ENCODE measurements at regions not wholly inside any gene's neighbourhood (a gene's known extent, or its start where the extent isn't known, plus 50 kb on each side); places are given as distances from the start of the nearest gene placed in this dataset.

DNA sequence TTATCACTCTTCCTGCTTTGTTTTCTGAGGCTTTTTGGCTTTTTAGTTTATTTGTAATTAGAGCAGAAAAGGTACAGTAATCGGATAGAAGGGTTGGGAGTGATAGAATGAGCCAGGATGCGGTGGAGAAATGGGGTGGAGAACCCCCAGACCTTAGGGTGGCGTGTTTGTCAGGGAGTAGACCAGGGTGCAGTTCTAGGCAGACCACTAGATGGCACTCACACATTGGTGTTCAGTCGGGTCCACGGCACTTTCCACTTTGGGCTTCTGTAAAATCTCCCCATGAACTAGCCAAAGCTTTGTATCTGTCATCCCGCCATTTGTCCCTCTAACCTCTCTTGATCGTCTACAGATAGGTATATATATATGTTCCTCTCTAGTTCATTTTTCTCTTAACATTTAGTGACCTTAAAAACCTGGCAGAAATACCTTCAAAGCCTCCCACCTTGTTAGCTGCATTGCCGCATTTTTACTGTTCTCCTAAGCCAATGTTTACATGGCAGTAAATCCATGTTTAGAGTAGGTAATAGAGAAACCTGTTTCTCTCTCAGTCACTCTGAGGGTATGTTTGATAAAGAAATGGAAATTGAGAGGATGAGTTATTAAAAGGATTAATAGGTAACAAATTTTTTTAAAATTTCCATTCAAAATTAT is 154.9 kb downstream of the TM9SF2 start:
- H3K27ac ChIP-seq: 0 out of 2 replicates have a peak overlapping the region, but pooled peaks have one; percentile 13
- TF ChIP-seq CTCF (conservative IDR thresholded peaks at IDR 0.05): peak; percentile 88
- TF ChIP-seq ZFX (IDR thresholded peaks at IDR 0.05): no peak

DNA sequence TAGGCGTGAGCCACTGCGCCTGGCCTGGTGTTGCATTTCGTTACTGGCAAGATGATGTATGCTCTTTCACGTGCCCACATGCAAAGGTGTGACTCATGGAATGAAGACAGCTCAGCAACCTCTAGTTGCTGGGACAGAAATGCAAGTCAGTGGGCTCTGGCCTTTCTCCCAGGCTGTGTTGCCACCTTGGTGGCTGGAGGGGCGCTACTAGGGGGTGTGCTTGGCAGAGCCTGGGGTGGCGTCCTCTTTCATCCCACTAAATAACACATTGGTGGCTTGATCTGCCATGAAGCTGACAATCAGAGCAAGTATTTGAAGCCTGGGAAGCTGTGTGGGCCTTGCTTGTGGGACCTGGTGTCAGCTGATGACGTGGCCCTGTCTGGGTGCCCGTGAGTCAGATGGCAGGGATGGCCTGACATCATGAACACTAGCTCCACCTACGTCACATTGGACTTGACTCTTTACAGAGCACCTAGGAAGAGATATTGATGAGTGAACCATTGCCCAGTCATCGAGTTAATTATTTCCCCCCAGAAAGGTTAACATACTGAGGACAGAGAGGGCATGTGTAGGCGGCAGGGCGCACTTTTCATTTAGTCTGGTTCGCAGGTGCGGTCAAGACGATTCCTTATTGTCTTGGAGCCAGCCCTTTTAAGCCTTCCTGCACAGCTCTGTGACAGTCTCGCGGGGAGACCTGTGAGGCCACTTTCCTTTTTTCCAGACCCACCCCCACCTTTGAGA is 154.2 kb downstream of the TM9SF2 start:
- H3K27ac ChIP-seq: 0 out of 2 replicates have a peak overlapping the region, but pooled peaks have one; percentile 13
- TF ChIP-seq CTCF (conservative IDR thresholded peaks at IDR 0.05): no peak
- no peak for TF ChIP-seq ZFX (IDR thresholded peaks at IDR 0.05)

GRCh38 chr13:99654076-99654475 is 152.8 kb downstream of the TM9SF2 start:
- H3K27ac ChIP-seq: no peak overlapping the region
- TF ChIP-seq ZFX (IDR thresholded peaks at IDR 0.05) (no peak), CTCF (conservative IDR thresholded peaks at IDR 0.05) (no peak)

DNA sequence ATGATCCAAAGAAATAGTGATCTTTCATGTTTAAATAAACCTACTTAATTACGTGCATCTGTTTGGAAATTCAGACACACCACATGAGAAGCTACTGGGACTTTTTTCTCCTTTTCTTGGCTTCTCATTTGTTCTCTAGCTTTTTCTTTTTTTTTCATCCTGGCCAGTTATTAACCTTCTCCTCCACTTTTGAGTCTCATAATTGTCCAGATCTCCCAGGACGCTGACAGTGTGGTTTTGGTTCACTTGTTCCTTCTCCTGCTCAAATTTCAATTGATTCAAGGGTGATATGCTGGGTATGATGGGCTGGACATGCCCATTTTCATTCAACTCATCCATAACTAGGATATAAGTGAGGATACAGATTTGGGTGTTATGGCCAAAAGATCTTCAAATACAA is 152.3 kb downstream of the TM9SF2 start:
- no peak overlapping the region for H3K27ac ChIP-seq
- TF ChIP-seq ZFX (IDR thresholded peaks at IDR 0.05) (no peak), CTCF (conservative IDR thresholded peaks at IDR 0.05) (no peak)

GRCh38 chr13:99652901-99653300 is 151.6 kb downstream of the TM9SF2 start:
- peak overlapping the region; percentile 2; the same call in 1 of the 2 replicates for H3K27ac ChIP-seq
- TF ChIP-seq CTCF (conservative IDR thresholded peaks at IDR 0.05) (no peak), ZFX (IDR thresholded peaks at IDR 0.05) (no peak)

GRCh38 chr13:99652141-99652540 is 150.9 kb downstream of the TM9SF2 start:
- peak overlapping the region; percentile 2; the same call in 1 of the 2 replicates for H3K27ac ChIP-seq
- TF ChIP-seq CTCF (conservative IDR thresholded peaks at IDR 0.05): no peak
- no peak for TF ChIP-seq ZFX (IDR thresholded peaks at IDR 0.05)

GRCh38 chr13:99651016-99651415 is 149.7 kb downstream of the TM9SF2 start:
- TF ChIP-seq ZFX (IDR thresholded peaks at IDR 0.05): no peak
- no peak for TF ChIP-seq CTCF (conservative IDR thresholded peaks at IDR 0.05)
- no peak overlapping the region for H3K27ac ChIP-seq

All from C4-2B (cell line).